HG02938 (cell line): ENCODE measurements at regions not wholly inside any gene's neighbourhood (a gene's known extent, or its start where the extent isn't known, plus 50 kb on each side); places are given as distances from the start of the nearest gene placed in this dataset.

ENCODE experiments used
- ATAC-seq: cut with Tn5 transposase; IDR thresholded peaks from one replicate; pipeline ENCODE4 v1.9.1; 2021; ENCODE audit warnings: mild to moderate bottlenecking, moderate library complexity; ENCODE audit not compliant: unreplicated experiment

DNA sequence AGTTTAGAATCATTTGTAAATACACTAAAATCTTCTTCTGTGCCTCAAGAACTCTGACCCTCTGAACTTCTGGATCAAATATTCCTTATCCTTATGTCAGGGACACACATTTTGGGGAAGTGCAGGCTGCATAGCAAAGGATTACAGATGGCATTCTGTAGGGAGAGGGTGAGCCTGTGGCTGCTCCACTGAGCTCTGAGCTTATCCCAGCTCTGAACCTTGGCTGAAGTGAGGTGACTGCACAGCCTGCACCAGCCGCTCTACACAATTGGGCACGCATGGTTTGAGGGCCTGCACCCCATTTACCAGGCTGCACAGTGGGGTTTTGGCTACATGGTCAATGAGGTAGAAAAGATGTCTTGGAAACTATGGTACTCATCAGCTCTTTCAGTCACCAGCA, 251.6 kb downstream of the GALR1 start:
- ATAC-seq = no peak

DNA sequence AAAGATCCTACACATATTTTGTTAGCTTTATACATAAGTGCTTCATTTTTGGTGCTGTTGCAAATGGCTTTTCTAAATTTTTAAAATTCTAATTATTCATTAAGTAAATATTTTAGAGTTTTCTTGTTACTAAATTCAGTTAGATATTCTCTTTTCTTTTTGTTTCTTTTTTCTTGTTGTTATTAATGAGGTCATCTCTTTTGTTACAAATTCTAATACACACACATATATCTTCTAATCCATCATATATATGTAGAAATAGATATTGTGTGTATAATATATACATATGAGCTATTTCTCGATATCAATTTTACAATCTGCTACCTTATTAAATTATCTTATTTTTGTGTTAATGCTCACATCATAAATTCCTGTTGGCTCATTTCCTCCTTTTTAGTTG, 255.9 kb downstream of the GALR1 start:
- no peak for ATAC-seq

DNA sequence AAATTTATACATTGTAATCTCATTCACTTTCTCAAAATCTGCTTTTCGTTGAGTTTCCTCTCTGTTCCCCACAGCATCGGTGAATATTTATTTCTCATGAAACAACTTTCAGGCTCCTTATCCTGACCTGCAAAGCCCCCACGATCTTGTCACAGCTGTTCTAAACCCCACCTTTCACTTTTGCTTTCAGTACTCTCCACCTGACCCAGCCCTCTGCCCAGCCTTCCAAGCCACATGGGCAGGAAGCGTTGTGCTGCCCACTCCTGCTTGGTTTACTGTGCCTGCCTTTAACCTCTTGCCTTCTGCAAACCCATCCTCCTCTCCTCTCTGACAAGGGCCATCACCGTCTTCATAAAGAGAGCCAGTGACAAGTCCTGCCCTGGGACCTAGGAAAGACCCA, 262.5 kb downstream of the GALR1 start:
- no peak for ATAC-seq

DNA sequence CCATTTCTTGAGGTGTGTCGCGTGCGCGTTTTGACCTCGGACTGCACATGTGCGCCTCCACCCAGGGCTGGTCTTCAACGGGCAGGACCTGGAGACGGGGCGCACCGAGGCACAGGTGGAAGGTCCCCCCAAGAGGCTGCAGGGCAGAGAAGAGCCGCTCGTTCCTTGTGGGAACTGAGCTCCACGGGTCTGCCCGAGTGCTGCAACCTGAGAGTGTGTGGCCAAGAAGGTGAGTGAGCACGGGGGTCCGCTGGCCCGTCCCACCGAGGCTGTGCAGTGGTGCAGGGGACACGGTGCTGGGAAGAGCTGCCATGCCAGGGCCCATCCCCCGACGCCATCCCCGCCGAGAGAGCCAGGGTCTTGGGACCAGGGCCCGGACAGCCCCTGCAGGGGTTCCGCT, 268.3 kb downstream of the GALR1 start:
- no peak for ATAC-seq

DNA sequence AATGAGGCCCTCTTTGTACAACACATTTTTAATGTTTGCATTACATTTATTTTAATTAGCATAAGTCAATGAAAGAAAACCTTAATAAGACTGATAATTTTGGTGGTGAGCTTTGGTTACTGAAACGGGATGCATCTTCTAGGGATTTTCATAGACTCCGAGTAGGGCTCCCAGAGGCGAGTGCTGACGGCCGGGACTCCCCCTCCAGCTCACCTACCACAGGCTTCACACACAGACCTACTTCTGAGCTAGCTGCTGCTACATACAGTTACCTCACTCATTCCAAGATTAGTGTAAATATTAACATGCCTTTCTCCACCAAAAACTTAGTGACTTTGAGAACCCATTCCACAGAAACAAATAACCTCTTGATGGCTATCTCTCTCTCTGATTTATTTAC, 271.1 kb downstream of the GALR1 start:
- no peak for ATAC-seq

DNA sequence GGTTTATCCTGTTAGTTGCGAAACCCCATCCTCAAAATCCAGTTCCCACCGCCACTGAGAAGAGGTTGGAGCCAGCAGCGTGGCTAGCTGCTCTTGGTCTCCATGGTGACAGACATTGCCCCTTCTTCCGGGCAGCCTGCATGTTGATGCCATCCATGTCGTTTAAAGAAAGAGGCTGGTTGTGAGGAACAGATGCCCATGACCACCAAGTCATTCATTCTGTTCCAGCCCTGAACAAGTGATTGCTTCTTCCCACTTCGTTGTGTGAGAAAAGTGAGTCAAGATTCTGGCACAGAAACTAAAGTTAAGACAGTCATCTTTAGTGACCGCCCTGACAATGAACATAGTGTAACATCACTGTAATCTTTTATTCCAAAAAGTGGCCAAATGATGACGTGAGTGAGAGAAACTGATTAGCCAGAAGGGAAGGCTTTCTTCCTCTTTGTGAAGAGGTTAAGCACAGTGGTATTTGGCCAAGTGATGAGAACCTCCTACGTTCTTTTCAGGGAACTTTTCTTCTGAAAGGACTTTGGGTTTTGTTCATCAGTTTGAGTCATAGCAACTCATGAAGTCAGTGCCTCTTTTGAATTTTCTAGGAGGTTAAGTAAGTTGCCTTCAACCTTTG, 272.5 kb downstream of the GALR1 start:
- ATAC-seq = no peak

DNA sequence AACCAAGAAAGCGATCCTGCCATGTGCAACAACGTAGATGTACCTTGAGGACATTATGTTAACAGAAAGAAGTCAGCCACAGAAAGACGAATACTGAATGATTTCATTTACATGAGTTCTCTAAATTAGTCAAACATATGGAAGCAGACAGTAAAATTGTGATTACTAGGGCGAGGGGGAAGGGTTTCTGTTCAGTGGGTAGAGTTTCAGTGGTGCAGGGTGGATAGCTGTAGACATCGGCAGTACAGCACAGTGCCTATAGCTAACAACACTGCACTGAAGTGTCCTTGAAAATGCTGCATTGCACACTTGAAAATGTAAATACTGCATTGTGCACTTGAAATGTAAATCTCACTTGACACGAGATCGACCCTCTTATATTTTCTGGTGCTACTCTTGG, 275.3 kb downstream of the GALR1 start:
- peak; percentile 50 for ATAC-seq

DNA sequence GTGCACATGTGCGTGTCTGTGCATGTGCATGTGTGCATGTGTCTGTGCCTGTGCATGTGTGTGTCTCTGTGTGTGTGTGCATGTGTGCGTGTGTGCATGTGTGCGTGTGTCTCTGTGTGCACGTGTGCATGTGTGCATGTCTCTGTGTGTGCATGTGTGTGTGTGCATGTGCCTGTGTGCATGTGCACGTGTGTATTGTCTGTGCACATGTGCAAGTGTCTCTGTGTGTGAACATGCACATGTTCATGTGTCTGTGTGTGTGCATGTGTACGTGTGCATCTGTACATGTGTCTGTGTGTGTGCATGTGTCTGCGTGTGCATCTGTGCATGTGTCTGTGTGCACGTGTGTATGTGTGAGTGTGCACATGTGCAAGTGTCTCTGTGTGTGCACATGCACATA, 277.3 kb downstream of the GALR1 start:
- no peak for ATAC-seq

DNA sequence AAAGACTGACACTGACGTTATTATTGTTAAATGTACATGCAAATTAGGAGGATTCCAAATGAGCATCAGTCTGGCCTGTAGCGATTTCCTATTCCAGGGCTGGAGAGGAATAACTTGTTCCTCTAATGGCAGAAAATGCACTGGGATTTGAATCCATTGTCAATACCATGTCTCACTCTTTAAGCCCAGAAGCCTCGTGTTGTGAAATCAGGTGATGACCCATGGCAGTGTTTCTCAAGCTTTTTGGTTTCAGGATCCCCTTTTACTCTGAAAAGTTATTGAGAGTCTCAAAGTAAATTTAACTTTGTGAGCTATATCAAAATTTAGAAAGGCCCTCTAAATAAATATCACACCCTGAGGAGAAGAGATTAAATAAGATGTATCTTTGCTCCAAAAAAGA, 279.2 kb downstream of the GALR1 start:
- ATAC-seq = no peak

DNA sequence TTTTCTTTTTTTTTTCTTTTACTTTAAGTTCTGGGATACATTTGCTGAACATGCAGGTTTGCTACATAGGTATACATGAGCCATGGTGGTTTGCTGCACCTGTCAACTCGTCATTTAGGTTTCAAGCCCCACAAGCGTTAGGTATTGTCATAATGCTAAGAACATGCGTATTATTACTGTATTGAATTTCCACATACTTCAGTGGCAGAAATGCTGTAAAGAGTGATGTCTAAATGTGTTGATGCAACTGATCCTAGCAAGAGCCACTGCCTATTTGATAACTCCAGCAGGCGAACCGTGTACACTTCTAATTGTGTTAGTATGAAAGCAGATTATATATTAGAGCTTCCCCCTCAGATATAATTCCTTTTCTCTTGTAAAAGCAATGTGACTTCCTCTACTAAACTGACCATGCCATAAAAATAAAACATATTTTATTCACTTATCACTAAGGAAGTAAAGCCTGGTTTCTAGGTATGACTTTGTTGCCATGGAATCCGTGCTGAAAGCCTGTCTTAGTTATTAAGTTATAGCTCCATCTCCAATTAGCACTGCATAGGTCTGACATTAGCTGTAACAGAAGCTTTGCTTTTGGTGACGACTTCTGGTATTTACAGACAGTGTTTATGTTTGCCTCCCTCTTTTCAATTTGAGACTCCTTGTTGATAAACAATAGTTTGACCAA, 280.0 kb downstream of the GALR1 start:
- no peak for ATAC-seq

DNA sequence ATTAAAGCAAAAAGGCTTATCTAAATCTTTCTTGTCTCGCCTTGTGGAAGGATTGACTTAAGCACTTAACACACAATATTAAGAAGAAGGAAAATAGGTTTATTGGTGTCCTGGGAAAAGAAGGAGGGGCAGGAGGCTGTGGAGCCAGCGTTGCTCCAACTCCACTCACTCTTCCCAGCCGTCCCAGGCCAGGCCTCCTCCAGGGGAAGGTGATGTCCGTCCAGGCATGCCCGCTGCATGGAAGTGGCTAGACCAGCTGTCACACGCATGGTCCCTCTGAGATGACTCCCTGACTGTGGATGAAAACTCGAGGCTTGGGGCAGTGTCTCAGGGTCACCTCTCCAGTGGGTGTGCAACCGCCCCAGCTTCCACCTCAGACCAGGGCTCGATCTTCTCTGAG, 281.1 kb downstream of the GALR1 start:
- ATAC-seq = no peak

DNA sequence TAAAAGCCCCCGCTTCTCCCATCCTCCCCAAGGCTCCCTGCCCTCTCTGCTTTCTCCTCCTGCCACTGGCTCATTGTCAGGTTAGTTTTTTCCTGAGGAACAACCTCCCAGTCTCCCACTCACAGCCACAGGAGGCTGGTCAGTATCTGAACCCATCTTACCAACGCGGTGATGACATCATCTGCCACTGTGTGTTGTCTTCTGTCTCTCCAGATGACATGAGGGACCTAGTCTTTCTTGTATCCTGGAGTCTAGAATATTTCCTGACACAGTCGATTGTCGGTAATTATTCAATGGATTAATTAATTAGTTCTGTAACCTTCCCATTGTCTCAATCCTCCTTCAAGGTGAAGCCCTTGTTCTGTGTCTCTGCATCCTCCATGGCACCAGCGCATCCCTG, 290.2 kb downstream of the GALR1 start:
- ATAC-seq = no peak

DNA sequence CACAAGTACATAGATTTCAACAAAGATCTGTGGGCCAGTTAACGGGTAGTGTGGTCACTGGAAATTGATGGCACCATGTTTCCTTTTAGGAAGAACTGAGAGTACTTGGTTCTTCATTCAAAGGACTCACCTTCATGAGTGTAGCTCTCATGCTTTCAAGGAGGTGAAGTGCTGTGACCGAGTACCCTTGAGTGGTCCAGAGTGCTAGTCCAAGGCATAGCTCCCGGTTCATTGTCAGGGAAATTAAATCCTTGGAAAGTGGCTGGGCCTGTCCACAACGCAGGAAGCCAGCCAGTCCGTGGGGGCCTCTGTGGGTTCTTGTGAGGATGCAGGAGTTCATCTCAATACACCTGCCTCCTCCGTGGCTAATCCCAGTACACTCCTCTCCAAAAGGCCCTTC, 295.1 kb downstream of the GALR1 start:
- no peak for ATAC-seq

DNA sequence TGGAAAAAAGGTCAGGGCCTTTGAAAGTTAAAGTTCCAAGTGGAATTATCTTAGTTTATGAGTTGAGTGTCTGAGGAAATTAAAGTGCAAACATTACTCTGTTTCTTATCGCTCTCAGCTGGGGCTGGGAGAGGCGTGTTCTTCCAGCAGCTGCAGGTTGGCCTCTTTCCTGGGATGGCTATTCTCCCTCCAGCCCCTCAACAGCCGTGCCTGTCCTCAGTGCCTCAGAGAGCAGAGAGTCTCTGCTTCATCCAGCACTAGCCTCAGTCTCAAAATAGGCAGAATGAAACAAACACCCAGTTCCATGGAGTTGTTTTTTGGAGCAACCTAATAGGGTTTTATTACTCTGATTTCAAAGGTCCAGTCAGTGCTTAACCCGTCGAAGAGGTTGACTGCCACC, 298.1 kb downstream of the GALR1 start:
- no peak for ATAC-seq

DNA sequence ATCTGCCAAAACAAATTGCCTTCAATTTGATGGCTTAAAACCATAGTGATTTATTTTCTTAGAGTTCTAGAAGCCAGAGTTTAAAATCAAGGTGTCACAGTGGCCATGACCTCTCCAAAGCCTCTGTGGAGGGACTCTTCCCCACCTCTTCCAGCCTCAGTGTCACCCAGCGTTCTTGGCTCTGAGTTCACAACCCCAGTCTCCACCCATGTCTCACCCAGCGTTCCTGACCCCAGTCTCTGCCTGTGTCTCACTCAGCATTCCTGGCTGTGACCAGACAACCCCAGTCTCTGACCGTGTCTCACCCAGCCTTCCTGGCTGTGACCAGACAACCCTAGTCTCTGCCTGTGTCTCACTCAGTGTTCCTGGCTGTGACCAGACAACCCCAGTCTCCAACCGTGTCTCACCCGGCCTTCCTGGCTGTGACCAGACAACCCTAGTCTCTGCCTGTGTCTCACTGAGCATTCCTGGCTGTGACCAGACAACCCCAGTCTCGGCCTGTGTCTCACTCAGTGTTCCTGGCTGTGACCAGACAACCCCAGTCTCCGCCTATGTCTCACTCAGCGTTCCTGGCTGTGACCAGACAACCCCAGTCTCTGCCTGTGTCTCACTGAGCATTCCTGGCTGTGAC, 299.3 kb downstream of the GALR1 start:
- no peak for ATAC-seq

DNA sequence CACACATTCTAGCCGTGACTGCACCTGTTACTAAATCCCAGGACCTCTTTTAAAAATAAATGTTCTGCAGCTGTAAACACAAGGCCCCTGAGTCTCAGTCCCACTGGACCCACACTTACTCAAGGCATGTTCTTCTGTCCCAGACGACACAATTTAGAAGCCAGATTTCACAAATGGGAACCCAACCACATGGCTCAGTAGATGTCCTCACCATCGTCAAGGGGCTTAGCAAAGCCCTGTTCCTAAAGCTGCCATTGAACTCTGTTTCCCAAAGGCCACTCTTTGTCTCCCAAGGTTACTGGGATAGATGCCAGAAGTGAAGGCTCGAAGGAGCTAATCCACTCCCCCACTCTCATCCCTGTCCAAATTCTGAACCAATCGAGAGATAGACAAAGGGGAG, 301.0 kb downstream of the GALR1 start:
- ATAC-seq = no peak

DNA sequence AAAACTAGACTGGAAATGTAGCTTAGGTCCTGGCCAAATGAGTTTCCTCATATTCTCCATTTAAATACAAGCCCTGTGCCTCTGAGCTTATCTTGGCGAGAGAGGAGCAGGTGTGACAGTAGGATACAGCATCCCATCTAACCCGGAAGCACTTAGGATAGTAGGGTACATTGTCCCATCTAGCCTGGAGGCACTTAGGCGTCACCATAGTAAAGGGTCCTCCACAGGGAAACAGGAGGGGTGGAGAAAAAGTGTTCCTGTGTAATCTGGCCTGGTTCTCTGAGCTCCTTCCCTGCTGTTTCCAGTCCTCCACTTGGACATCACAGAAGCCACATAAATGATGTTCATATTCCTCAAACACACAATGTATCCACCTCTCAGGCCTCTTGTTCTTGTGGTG, 301.4 kb downstream of the GALR1 start:
- no peak for ATAC-seq

DNA sequence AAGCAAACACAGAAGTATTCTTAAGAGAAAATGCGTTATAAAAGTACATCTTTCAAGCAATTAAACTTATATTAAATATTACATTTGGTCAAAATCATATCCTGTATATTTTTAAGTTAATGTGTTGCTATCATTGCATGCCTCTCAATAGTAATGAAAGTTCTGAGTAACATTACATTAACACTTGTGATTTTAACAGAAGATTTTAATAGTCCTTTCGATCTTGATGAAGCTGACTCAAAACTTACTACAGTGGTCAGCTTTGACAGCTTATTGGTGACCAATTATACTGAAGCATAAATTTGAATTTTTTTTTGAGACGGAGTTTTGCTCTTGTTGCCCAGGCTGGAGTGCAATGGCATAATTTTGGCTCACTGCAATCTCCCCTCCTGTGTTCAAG, 303.3 kb downstream of the GALR1 start:
- no peak for ATAC-seq

DNA sequence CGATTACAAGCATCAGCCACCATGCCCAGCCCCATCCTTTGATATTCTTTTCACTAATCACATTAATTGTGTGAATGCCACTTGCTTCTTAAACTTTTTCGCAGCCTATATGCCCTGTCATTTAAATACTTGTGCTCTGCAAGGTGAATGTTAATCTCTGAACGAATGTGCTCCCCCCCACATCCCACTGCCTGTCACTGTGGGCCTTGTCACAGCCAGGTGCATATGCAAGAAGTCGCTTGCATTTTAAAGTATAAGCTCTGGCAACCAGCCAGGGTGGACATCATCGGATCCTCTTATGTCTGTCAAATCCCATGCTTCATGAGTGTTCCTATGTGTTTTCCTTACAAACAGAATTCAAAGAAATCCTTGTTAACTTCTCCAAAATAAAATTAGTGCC, 304.4 kb downstream of the GALR1 start:
- no peak for ATAC-seq

DNA sequence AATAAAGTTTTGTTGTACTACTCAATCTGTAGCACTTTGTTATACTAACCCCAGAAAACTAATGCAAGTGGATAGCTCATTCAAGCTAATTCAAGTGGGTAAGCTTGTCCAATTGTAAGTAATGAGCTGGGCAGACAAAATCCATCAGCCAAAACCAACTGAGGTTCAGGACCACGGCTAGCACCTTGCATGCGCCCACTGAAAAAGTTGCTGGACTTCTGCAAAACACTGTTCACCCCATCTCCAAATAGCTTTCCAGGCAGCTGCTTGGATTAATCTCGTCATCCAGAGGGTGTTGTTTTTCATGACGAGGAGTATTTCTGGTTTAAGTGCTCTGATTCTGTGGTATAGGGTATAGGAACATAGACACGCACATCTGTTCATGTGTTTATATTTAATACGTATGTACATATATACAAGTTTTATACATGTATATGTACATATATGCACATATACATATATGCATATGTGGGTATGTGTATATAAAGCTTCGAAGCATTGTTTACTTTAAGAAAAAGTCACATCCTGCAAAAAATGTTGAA, 307.5 kb downstream of the GALR1 start:
- ATAC-seq = no peak

DNA sequence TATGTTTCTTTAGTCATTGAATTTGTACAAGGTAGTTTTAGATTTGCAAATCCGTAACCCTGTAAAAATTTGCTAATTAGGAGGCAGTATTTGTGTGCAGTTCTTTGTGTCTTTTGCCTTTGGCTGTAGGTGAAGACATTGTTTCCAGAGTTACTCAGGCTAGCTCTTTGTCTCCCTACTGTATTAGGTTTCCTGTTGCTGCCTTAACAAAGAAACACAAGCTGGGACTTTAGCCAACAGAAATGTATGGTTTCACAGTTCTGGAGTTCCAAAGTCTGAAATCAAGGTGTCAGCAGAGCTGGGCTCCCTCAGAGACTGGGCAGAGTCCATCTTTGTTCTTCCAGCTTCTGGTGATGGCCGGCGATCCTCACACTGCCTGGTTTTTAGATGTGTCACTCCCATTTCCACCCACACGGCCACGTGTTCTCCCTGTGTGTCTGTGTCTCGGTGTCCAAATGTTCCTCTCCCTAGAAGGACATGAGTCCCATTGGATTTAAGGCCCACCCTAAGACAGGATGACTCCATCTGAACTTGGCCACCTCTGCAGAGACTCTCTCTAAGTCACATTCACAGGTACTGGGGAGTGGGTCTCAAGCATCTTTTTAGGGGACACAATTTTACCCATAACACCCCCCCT, 309.7 kb downstream of the GALR1 start:
- ATAC-seq = no peak
